OCI-LY7 (cell line): ENCODE measurements at regions not wholly inside any gene's neighbourhood (a gene's known extent, or its start where the extent isn't known, plus 50 kb on each side); places are given as distances from the start of the nearest gene placed in this dataset.

Experiments
- BruUV-seq: library from RNA; stranded (reverse); fragments of 400-500 nt; replicated peaks from 2 replicates; lab custom pipeline; 2021; lab: Mats Ljungman, UMichigan
- CTCF ChIA-PET: fragments of 300-600 bp; sonication (Branson Sonifier 250); formaldehyde crosslinking; loops from one replicate; lab custom pipeline; 2022; ENCODE audit warnings: antibody characterized with exemption; ENCODE audit not compliant: unreplicated experiment; lab: Charles Lee
- POLR2A ChIA-PET: fragments of 300-600 bp; sonication (Branson Sonifier 250); formaldehyde crosslinking; loops from one replicate; lab custom pipeline; 2022; ENCODE audit warnings: antibody characterized with exemption; lab: Charles Lee
- DNase-seq: peaks from one replicate; pipeline ENCODE4 v3.0.0-alpha.2; 2015; ENCODE audit warnings: low spot score
- H2AFZ ChIP-seq: fragments of 200-600 bp; sonication (generic), shearing (Covaris generic); 2 replicates; pipeline ENCODE4 v1.6.1; 2014; ENCODE audit warnings: mild to moderate bottlenecking, antibody characterized with exemption, low read length, moderate library complexity
- H3K27ac ChIP-seq: fragments of 200-600 bp; sonication (generic); 2 replicates; pipeline ENCODE4 v1.5.1; 2014; ENCODE audit warnings: mixed run types, low read depth, mild to moderate bottlenecking, moderate library complexity, low read length, inconsistent platforms; ENCODE audit not compliant: poor library complexity, severe bottlenecking
- H3K36me3 ChIP-seq: fragments of 200-600 bp; sonication (generic); 2 replicates; pipeline ENCODE4 v1.6.1; 2014; ENCODE audit warnings: mild to moderate bottlenecking, antibody characterized with exemption, low read length, moderate library complexity, mixed read lengths; ENCODE audit not compliant: insufficient read depth
- H3K4me1 ChIP-seq: fragments of 200-600 bp; sonication (generic); 2 replicates; pipeline ENCODE4 v1.5.1; 2014; ENCODE audit warnings: mild to moderate bottlenecking, low read length; ENCODE audit not compliant: insufficient read depth, poor library complexity, severe bottlenecking
- H3K4me2 ChIP-seq: fragments of 200-600 bp; sonication (generic); 2 replicates; pipeline ENCODE4 v1.6.1; 2014; ENCODE audit warnings: mild to moderate bottlenecking, low read length
- H3K4me3 ChIP-seq: fragments of 200-600 bp; sonication (generic); 2 replicates; pipeline ENCODE4 v1.5.1; 2014; ENCODE audit warnings: mild to moderate bottlenecking, low read depth, low read length; ENCODE audit not compliant: poor library complexity, severe bottlenecking
- H3K79me2 ChIP-seq: fragments of 200-600 bp; sonication (generic); 2 replicates; pipeline ENCODE4 v1.6.1; 2016; ENCODE audit warnings: low read depth, mild to moderate bottlenecking, low read length, moderate library complexity, mixed read lengths; ENCODE audit not compliant: insufficient read depth
- H3K9me2 ChIP-seq: fragments of 200-600 bp; sonication (generic); 2 replicates; pipeline ENCODE4 v1.6.1; 2016; ENCODE audit warnings: mild to moderate bottlenecking, low read length, mixed read lengths; ENCODE audit not compliant: insufficient read depth
- H3K9me3 ChIP-seq: fragments of 200-600 bp; sonication (generic); 2 replicates; pipeline ENCODE4 v1.6.1; 2014; ENCODE audit warnings: mild to moderate bottlenecking, mixed run types, low read length, mixed read lengths
- H4K20me1 ChIP-seq: fragments of 200-600 bp; sonication (generic); 2 replicates; pipeline ENCODE4 v1.6.1; 2014; ENCODE audit warnings: mild to moderate bottlenecking, antibody characterized with exemption, low read length, moderate library complexity, mixed read lengths; ENCODE audit not compliant: insufficient read depth
- EZH2phosphoT487 ChIP-seq: fragments of 200-600 bp; sonication (generic); IDR thresholded peaks from 2 replicates; pipeline ENCODE4 v1.6.1; 2018; ENCODE audit warnings: low read depth, borderline replicate concordance, mild to moderate bottlenecking, mixed run types, antibody characterized with exemption, low read length, moderate library complexity, mixed read lengths
- intact Hi-C: fragments of 100-400 bp; cut with micrococcal nuclease; formaldehyde crosslinking; loops from one replicate; pipeline ENCODE4 v1.10.0; 2022; ENCODE audit not compliant: unreplicated experiment
- TF ChIP-seq, protein P1 (sequence below): fragments of 200-600 bp; sonication (generic); conservative IDR thresholded peaks from 2 replicates; pipeline ENCODE4 v1.5.1; 2014; ENCODE audit warnings: mild to moderate bottlenecking, antibody characterized with exemption, low read length, moderate library complexity, mixed read lengths

GRCh38 chr6:9039258-9039657 lies 603.9 kb upstream of the SLC35B3 start:
- H3K4me1 ChIP-seq = no peaks in the 10 kb centered on the region
- H2AFZ ChIP-seq = no peak overlapping the region
- H4K20me1 ChIP-seq = no peaks in the 10 kb centered on the region
- BruUV-seq = no TSS peak
- H3K9me3 ChIP-seq = no peaks in the 10 kb centered on the region
- H3K4me3 ChIP-seq = no peak overlapping the region
- no peaks in the 10 kb centered on the region for H3K9me2 ChIP-seq
- TF ChIP-seq, protein P1, sequence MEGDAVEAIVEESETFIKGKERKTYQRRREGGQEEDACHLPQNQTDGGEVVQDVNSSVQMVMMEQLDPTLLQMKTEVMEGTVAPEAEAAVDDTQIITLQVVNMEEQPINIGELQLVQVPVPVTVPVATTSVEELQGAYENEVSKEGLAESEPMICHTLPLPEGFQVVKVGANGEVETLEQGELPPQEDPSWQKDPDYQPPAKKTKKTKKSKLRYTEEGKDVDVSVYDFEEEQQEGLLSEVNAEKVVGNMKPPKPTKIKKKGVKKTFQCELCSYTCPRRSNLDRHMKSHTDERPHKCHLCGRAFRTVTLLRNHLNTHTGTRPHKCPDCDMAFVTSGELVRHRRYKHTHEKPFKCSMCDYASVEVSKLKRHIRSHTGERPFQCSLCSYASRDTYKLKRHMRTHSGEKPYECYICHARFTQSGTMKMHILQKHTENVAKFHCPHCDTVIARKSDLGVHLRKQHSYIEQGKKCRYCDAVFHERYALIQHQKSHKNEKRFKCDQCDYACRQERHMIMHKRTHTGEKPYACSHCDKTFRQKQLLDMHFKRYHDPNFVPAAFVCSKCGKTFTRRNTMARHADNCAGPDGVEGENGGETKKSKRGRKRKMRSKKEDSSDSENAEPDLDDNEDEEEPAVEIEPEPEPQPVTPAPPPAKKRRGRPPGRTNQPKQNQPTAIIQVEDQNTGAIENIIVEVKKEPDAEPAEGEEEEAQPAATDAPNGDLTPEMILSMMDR = no peak
- TF ChIP-seq EZH2phosphoT487 = no peak
- intact Hi-C loops = no loop called here
- DNase-seq = no peak
- H3K4me2 ChIP-seq = no peak overlapping the region
- no peaks in the 10 kb centered on the region for H3K36me3 ChIP-seq
- H3K27ac ChIP-seq = no peak overlapping the region
- POLR2A ChIA-PET = interaction anchor here (0.6 to 1.3 kb wide), 2 partner anchors 9 to 250 kb away, joined by 3 to 4 read pairs; no protein-coding TSS in a partner anchor
- CTCF ChIA-PET = no interaction called here
- H3K79me2 ChIP-seq = no peaks in the 10 kb centered on the region

GRCh38 chr6:9028086-9028485 lies 592.7 kb upstream of the SLC35B3 start:
- no peak overlapping the region for H3K4me2 ChIP-seq
- no peak overlapping the region for H3K4me3 ChIP-seq
- POLR2A ChIA-PET = no interaction called here
- DNase-seq = no peak
- no peak overlapping the region for H3K27ac ChIP-seq
- no peaks in the 10 kb centered on the region for H3K9me2 ChIP-seq
- BruUV-seq = no TSS peak
- H3K36me3 ChIP-seq = no peaks in the 10 kb centered on the region
- TF ChIP-seq EZH2phosphoT487 = no peak
- TF ChIP-seq, protein P1 = no peak
- no peaks in the 10 kb centered on the region for H3K9me3 ChIP-seq
- no peak overlapping the region for H2AFZ ChIP-seq
- no peaks in the 10 kb centered on the region for H3K79me2 ChIP-seq
- intact Hi-C loops = no loop called here
- H4K20me1 ChIP-seq = no peaks in the 10 kb centered on the region
- H3K4me1 ChIP-seq = no peaks in the 10 kb centered on the region
- CTCF ChIA-PET = no interaction called here

DNA sequence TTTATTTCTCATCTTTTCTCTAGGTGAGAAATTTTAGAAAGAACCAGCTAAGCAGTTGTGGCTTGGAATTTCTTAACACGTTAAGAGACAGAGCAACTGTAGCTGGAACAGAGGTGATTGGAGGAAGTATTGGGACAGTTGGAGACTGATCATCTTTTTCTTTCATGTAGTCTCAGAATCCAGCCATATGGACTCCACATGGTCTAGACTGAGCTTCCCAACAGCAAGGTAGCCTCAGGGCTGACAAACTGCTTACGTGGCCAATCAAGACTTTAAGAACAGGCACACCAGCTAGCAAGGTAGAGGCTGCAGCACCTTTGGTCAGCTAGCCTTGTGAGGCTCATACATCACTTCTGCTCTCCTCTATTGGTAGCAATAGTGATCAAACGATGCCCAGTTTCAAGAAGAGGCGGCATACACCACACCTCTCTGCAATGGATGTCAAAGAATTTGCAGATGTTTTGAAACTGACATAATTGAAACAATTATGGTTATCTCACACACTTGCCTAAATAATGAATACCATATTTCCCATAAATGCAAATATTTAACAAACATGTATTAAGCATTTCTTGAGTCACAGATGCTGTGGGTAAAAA lies 590.5 kb upstream of the SLC35B3 start:
- no peaks in the 10 kb centered on the region for H3K36me3 ChIP-seq
- no peak overlapping the region for H3K4me2 ChIP-seq
- CTCF ChIA-PET = no interaction called here
- H3K4me1 ChIP-seq = no peaks in the 10 kb centered on the region
- H4K20me1 ChIP-seq = no peaks in the 10 kb centered on the region
- POLR2A ChIA-PET = interaction anchor here (1.3 kb wide), 1 partner anchor 14 kb away, joined by 3 read pairs; no protein-coding TSS in a partner anchor
- no peak overlapping the region for H3K4me3 ChIP-seq
- no peak for DNase-seq
- no TSS peak for BruUV-seq
- H3K79me2 ChIP-seq = no peaks in the 10 kb centered on the region
- no peaks in the 10 kb centered on the region for H3K9me2 ChIP-seq
- TF ChIP-seq EZH2phosphoT487 = no peak
- TF ChIP-seq, protein P1 = no peak
- H3K27ac ChIP-seq = no peak overlapping the region
- no peak overlapping the region for H2AFZ ChIP-seq
- intact Hi-C loops = no loop called here
- H3K9me3 ChIP-seq = no peaks in the 10 kb centered on the region
